Adrenal gland (tissue), 9 donors: ENCODE measurements at regions not wholly inside any gene's neighbourhood (a gene's known extent, or its start where the extent isn't known, plus 50 kb on each side); places are given as distances from the start of the nearest gene placed in this dataset.

Source experiments
- DNase-seq, 7 donors: peaks; one replicate each; pipeline ENCODE4 v3.0.0-alpha.2; 2019 to 2020
- H3K27ac ChIP-seq, 5 donors: fragments of 200-600 bp; sonication (generic) in 4 of 5; 1 replicate in 3 of 5; 2 replicates in 2 of 5; pipeline versions ENCODE4 v1.5.1 to v1.8.0; 2016 to 2020; ENCODE audit warnings: mild to moderate bottlenecking in 1 of 5
- H3K27me3 ChIP-seq: fragments of 200-600 bp; 2 replicates; pipeline ENCODE4 v1.8.0; 2021
- H3K36me3 ChIP-seq, 2 donors: fragments of 200-600 bp; replicated peaks in 1 of 2; 1 replicate in 1 of 2; 2 replicates in 1 of 2; pipeline versions ENCODE4 v1.5.1 to v1.8.0; 2018 to 2022
- H3K4me1 ChIP-seq, 2 donors: fragments of 200-600 bp; replicated peaks in 1 of 2; 1 replicate in 1 of 2; 2 replicates in 1 of 2; pipeline versions ENCODE4 v1.5.1 to v1.8.0; 2018 to 2021
- H3K4me3 ChIP-seq, 4 donors: fragments of 200-600 bp; sonication (generic) in 3 of 4; one replicate each; pipeline ENCODE4 v1.5.1; 2016 to 2018
- H3K9me3 ChIP-seq, 3 donors: fragments of 200-600 bp; sonication (generic) in 1 of 3; replicated peaks in 1 of 3; 1 replicate in 2 of 3; 2 replicates in 1 of 3; pipeline versions ENCODE4 v1.5.1 to v1.8.0; 2016 to 2021
- POLR2A ChIP-seq, 2 donors: fragments of 450-650 bp; IDR thresholded peaks; one replicate each; pipeline ENCODE4 v1.6.1; 2017; ENCODE audit warnings: antibody characterized with exemption in 2 of 2, mild to moderate bottlenecking in 2 of 2, moderate library complexity in 1 of 2
- WGBS, 4 donors: extraction: QIAGEN DNeasy Blood & Tissue Kit in 2 of 4; methylation state at CpG; one replicate each; pipeline versions ENCODE4 v1.1.5 to v1.1.7; 2013 to 2017; 5-methylcytosine and 5-hydroxymethylcytosine counted together
- intact Hi-C, 2 donors: fragments of 100-400 bp; cut with DNase I; formaldehyde crosslinking; loops; one replicate each; pipeline versions ENCODE4 v1.14.1 to v1.15.0; 2022 to 2023
- TF ChIP-seq, protein P1 (sequence below), 6 experiments: fragments of 450-650 bp in 4 of 6; fragments of 200-600 bp in 2 of 6; sonication (generic) in 1 of 6; IDR thresholded peaks; 1 replicate in 5 of 6; 2 replicates in 1 of 6; pipeline versions ENCODE4 v1.5.1 to v1.8.0; 2016 to 2021; ENCODE audit warnings: antibody characterized with exemption in 6 of 6, mild to moderate bottlenecking in 2 of 6, moderate library complexity in 1 of 6
- donor health status: healthy with polysubstance abuse.
- donor health status: Bipolar disorder and iron deficiency.
- donor health status: DM: yes; HTN: yes; CAD: no.
- donor health status: DM: no; HTN: no; CAD: no.
- donor health status: DM: no; HTN: no; CAD: no.

DNA sequence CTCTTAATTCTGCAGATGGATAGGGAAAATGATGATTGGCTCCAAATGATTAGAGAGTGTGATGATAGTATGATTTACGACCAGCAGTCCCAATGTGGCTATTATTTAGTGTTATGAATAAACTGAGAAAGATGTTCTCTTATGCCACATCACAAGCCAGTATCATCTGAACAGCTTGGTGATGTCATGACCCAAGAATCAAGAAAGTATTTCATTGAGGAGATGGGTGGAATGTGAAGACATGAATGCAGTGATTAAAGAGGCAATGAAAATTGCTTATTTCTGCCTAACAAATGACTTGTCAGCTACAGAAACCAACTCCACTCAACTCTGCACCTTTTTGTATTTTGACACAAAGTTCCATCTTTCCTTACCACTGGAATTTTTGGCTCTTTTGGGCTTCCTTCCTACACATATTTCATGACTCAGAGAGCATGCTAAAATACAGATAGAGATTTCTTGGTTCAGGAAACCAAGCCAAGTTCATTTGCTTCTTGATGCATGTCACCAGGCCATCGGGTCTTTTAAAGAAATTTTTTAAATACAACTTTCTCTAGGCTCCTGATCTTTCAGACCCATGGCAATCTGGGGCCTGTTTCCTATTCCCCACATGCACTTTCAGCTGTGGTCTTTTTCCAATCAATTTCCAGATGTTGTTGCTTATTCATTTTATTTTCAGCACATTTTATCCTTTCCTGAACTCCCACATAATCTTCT lies 174.2 kb downstream of the HHIP start:
- DNase-seq: no peak
- H3K9me3 ChIP-seq: no peaks in the 10 kb centered on the region
- intact Hi-C loops: no loop called here
- WGBS, 4 donors: 55 to 70% (median 58%) methylated on average over 2 of the region's 2 CpGs
- H3K4me1 ChIP-seq: no peaks in the 10 kb centered on the region
- H3K27me3 ChIP-seq: no peaks in the 10 kb centered on the region
- H3K4me3 ChIP-seq: no peak overlapping the region
- no peak for TF ChIP-seq POLR2A (IDR thresholded peaks at IDR 0.05)
- TF ChIP-seq, protein P1, sequence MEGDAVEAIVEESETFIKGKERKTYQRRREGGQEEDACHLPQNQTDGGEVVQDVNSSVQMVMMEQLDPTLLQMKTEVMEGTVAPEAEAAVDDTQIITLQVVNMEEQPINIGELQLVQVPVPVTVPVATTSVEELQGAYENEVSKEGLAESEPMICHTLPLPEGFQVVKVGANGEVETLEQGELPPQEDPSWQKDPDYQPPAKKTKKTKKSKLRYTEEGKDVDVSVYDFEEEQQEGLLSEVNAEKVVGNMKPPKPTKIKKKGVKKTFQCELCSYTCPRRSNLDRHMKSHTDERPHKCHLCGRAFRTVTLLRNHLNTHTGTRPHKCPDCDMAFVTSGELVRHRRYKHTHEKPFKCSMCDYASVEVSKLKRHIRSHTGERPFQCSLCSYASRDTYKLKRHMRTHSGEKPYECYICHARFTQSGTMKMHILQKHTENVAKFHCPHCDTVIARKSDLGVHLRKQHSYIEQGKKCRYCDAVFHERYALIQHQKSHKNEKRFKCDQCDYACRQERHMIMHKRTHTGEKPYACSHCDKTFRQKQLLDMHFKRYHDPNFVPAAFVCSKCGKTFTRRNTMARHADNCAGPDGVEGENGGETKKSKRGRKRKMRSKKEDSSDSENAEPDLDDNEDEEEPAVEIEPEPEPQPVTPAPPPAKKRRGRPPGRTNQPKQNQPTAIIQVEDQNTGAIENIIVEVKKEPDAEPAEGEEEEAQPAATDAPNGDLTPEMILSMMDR (IDR thresholded peaks at IDR 0.05): no peak
- no peaks in the 10 kb centered on the region for H3K36me3 ChIP-seq
- no peak overlapping the region for H3K27ac ChIP-seq

DNA sequence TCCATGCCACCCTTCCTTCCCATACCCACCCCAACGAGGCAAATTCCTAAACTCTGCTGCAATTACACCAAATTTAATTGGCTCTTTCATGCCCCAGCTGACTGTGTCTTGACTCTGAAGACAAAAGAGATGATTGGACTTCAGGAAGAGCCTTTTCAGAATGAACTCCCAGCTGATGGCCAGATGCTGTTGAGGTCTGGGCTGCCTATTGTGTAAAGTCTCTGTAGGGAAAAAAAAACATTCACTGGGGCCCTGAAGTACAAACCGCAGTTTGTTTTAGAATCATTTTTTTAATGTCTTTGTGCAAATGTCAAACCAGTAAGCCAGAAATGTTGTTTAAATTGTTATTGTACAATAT lies 174.8 kb downstream of the HHIP start:
- no peak for TF ChIP-seq POLR2A (IDR thresholded peaks at IDR 0.05)
- TF ChIP-seq, protein P1 (IDR thresholded peaks at IDR 0.05): no peak
- Histone ChIP-seq H3K27ac (no peak overlapping the region), H3K27me3 (no peaks in the 10 kb centered on the region), H3K4me3 (no peak overlapping the region), H3K4me1 (no peaks in the 10 kb centered on the region), H3K36me3 (no peaks in the 10 kb centered on the region), H3K9me3 (no peaks in the 10 kb centered on the region)
- intact Hi-C loops: no loop called here
- DNase-seq: no peak
- 51 to 59% (median 55%) methylated on average over 2 of the region's 2 CpGs for WGBS, 4 donors

DNA sequence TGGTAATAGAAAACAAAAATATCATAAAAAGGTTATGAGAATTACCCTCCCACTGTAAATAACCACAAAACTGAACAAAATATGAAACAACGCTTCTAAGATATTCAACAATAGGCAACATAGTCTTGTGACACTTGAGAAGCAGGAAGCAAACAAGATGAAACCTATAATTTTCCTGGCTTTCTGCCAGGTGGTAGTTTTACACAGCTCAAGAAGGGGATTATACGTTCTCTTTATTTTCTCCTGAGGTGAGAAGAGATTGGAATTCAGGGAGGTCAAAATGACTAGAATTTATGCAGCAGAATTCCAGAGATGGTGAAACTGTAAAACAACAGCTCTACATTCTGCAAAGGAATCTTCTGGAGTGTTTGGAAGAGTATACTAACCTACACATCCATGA lies 186.0 kb downstream of the HHIP start:
- H3K27ac ChIP-seq: no peak overlapping the region
- no peak overlapping the region for H3K4me3 ChIP-seq
- no peaks in the 10 kb centered on the region for H3K4me1 ChIP-seq
- TF ChIP-seq POLR2A (IDR thresholded peaks at IDR 0.05): no peak
- TF ChIP-seq, protein P1 (IDR thresholded peaks at IDR 0.05): no peak
- H3K36me3 ChIP-seq: no peaks in the 10 kb centered on the region
- H3K27me3 ChIP-seq: no peaks in the 10 kb centered on the region
- WGBS, 4 donors: 61 to 72% (median 70%) methylated on average over 2 of the region's 2 CpGs
- intact Hi-C loops: no loop called here
- no peaks in the 10 kb centered on the region for H3K9me3 ChIP-seq
- no peak for DNase-seq

DNA sequence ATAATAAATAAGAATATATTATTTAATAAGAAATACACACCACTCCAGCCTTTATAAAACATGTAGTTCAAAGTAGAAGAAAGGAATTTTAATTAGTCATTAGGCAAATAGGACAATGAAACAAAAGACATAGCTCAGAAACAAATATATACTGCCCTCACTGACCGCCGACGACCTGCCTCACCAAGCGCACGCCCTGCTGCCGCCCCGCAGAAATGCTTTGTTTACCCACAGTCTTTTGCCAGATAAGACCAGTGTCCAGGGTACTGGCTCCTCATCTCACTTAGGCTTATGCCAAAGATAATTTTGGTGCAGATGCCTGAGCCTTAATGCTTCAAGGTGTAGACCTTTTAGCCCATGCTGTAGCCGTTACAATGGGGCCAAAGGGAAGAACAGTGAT lies 199.5 kb downstream of the HHIP start:
- WGBS, 4 donors: 87 to 92% (median 92%) methylated on average over 8 of the region's 8 CpGs
- no peak overlapping the region for H3K27ac ChIP-seq

More for the DNA sequence above, 199.5 kb downstream of the HHIP start:
- intact Hi-C loops: no loop called here
- no peak for DNase-seq
- TF ChIP-seq, protein P1 (IDR thresholded peaks at IDR 0.05): no peak
- TF ChIP-seq POLR2A (IDR thresholded peaks at IDR 0.05): no peak
- Histone ChIP-seq H3K4me3 (no peak overlapping the region), H3K4me1 (no peaks in the 10 kb centered on the region), H3K36me3 (no peaks in the 10 kb centered on the region), H3K9me3 (peaks cover 0 to 9% (median 5%) of the 10 kb centered on the region in 3 donors), H3K27me3 (no peaks in the 10 kb centered on the region)
